Fibroblast of the aortic adventitia (primary cell): ENCODE measurements at regions not wholly inside any gene's neighbourhood (a gene's known extent, or its start where the extent isn't known, plus 50 kb on each side); places are given as distances from the start of the nearest gene placed in this dataset.

ENCODE experiments used
- DNase-seq: peaks from one replicate; pipeline ENCODE4 v3.0.0-alpha.2; 2010; ENCODE audit warnings: low read depth
- H3K4me3 ChIP-seq: 2 replicates; pipeline ENCODE4 v1.5.1; 2011; ENCODE audit warnings: low read depth, mild to moderate bottlenecking, control low read depth, low read length, moderate library complexity
- CTCF ChIP-seq: IDR thresholded peaks from 2 replicates; pipeline ENCODE4 v1.5.1; 2011; ENCODE audit warnings: mild to moderate bottlenecking, low read length, control low read depth, inconsistent platforms; ENCODE audit not compliant: insufficient read depth

GRCh38 chr14:98140862-98141530, 1131.0 kb downstream of the BCL11B start:
- TF ChIP-seq CTCF, result no peak
- no peak overlapping the region for H3K4me3 ChIP-seq
- no peak for DNase-seq

GRCh38 chr14:98143566-98143965, 1128.4 kb downstream of the BCL11B start:
- H3K4me3 ChIP-seq, result no peak overlapping the region
- TF ChIP-seq CTCF, result no peak

GRCh38 chr14:98144964-98145363, 1127.0 kb downstream of the BCL11B start:
- H3K4me3 ChIP-seq, result no peak overlapping the region
- no peak for TF ChIP-seq CTCF
- DNase-seq, result no peak

More at GRCh38 chr14:98143566-98143965, 1128.4 kb downstream of the BCL11B start:
- no peak for DNase-seq

- no peak for DNase-seq
- no peak for TF ChIP-seq CTCF
Observed at GRCh38 chr14:98146416-98146815, 1125.6 kb downstream of the BCL11B start.

GRCh38 chr14:98154254-98154653, 1117.7 kb downstream of the BCL11B start:
- no peak for TF ChIP-seq CTCF
- no peak for DNase-seq
- no peak overlapping the region for H3K4me3 ChIP-seq

More at GRCh38 chr14:98146416-98146815, 1125.6 kb downstream of the BCL11B start:
- H3K4me3 ChIP-seq, result no peak overlapping the region

GRCh38 chr14:98156411-98156810, 1115.6 kb downstream of the BCL11B start:
- DNase-seq, result no peak
- no peak for TF ChIP-seq CTCF
- H3K4me3 ChIP-seq, result no peak overlapping the region

GRCh38 chr14:98160901-98161300, 1111.1 kb downstream of the BCL11B start:
- no peak for DNase-seq
- no peak for TF ChIP-seq CTCF

More at GRCh38 chr14:98160901-98161300, 1111.1 kb downstream of the BCL11B start:
- no peak overlapping the region for H3K4me3 ChIP-seq
